ENCODE measurements at regions not wholly inside any gene's neighbourhood (a gene's known extent, or its start where the extent isn't known, plus 50 kb on each side); places are given as distances from the start of the nearest gene placed in this dataset.

GRCh38 chr5:90308787-90309585 lies 100.6 kb downstream of the CETN3 start:
- TF ChIP-seq EZH2phosphoT487 (IDR thresholded peaks at IDR 0.05; ENCODE audit: borderline replicate concordance, low read length) = no peak
- TF ChIP-seq, protein P1, sequence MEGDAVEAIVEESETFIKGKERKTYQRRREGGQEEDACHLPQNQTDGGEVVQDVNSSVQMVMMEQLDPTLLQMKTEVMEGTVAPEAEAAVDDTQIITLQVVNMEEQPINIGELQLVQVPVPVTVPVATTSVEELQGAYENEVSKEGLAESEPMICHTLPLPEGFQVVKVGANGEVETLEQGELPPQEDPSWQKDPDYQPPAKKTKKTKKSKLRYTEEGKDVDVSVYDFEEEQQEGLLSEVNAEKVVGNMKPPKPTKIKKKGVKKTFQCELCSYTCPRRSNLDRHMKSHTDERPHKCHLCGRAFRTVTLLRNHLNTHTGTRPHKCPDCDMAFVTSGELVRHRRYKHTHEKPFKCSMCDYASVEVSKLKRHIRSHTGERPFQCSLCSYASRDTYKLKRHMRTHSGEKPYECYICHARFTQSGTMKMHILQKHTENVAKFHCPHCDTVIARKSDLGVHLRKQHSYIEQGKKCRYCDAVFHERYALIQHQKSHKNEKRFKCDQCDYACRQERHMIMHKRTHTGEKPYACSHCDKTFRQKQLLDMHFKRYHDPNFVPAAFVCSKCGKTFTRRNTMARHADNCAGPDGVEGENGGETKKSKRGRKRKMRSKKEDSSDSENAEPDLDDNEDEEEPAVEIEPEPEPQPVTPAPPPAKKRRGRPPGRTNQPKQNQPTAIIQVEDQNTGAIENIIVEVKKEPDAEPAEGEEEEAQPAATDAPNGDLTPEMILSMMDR (conservative IDR thresholded peaks at IDR 0.05; ENCODE audit: low read depth, low read length) = no peak; the same call in 1 of the 2 replicates

All from PC-3 (cell line).